Heart left ventricle (tissue), 13 donors: ENCODE measurements at regions not wholly inside any gene's neighbourhood (a gene's known extent, or its start where the extent isn't known, plus 50 kb on each side); places are given as distances from the start of the nearest gene placed in this dataset.

Source experiments
- POLR2A ChIP-seq, 2 donors: fragments of 450-650 bp; IDR thresholded peaks; one replicate each; pipeline ENCODE4 v1.6.1; 2017; ENCODE audit warnings: antibody characterized with exemption in 2 of 2, mild to moderate bottlenecking in 2 of 2, moderate library complexity in 2 of 2
- TF ChIP-seq, protein P1 (sequence below), 12 donors: fragments of 200-600 bp; sonication (generic) in 4 of 12; IDR thresholded peaks; one replicate each; pipeline versions ENCODE4 v1.5.0 to v1.8.0; 2018 to 2022; ENCODE audit warnings: antibody characterized with exemption in 12 of 12, mild to moderate bottlenecking in 5 of 12
- donor health status: ischemic (EF 13 %, LVEDD 7.1; RV severe dilation, severe dysfunction).
- donor health status: DM: no; HTN: yes; CAD: no.
- donor health status: DM: no; HTN: no; CAD: no.
- donor health status: ischemic (EF 25% LVEDD 6.9; RV normal size, moderate dysfunction).
- donor health status: ischemic (EF 25% LVEDD 5.7; RV mildly dilated, moderate dysfunction).
- donor health status: ischemic (EF 35%, LVEDD 5.7; RV mildly dilated, moderate dysfunction).
- donor health status: nonischemic (EF 11% LVEDD 7.7; RV severe dilation, severe dysfunction).
- donor health status: DM: yes; HTN: yes; CAD: no.
- donor health status: PGD.
- donor health status: ischemic (EF 29% LVEDD 5.4; RV normal size, mild dysfunction).
- donor health status: nonischemic (EF 23%, LVEDD 6.1; RV moderate dilation, normal function).

DNA sequence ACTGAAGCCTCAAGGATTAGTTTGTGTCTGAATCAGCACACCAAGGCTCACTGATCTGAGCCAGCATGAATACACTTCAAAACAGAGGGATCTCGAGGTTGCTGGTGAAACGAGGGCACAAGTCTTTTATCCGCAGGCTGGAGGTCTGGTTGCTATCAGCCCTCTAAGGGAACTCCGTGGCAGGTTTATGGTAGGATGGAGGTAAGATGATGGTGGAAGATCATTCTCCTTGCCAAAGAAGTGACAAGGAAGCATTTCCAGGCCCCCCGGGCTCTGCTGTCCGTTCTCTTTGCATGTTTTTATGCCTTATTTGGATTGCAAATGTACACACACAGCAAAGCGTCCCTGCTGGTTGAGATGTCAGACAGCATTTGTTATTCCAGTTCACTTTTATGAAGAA lies 268.3 kb downstream of the ARHGAP12 start:
- TF ChIP-seq, protein P1, sequence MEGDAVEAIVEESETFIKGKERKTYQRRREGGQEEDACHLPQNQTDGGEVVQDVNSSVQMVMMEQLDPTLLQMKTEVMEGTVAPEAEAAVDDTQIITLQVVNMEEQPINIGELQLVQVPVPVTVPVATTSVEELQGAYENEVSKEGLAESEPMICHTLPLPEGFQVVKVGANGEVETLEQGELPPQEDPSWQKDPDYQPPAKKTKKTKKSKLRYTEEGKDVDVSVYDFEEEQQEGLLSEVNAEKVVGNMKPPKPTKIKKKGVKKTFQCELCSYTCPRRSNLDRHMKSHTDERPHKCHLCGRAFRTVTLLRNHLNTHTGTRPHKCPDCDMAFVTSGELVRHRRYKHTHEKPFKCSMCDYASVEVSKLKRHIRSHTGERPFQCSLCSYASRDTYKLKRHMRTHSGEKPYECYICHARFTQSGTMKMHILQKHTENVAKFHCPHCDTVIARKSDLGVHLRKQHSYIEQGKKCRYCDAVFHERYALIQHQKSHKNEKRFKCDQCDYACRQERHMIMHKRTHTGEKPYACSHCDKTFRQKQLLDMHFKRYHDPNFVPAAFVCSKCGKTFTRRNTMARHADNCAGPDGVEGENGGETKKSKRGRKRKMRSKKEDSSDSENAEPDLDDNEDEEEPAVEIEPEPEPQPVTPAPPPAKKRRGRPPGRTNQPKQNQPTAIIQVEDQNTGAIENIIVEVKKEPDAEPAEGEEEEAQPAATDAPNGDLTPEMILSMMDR (IDR thresholded peaks at IDR 0.05): no peak
- TF ChIP-seq POLR2A (IDR thresholded peaks at IDR 0.05): no peak
